HepG2 (cell line): ENCODE measurements at regions not wholly inside any gene's neighbourhood (a gene's known extent, or its start where the extent isn't known, plus 50 kb on each side); places are given as distances from the start of the nearest gene placed in this dataset.
A peak's percentile ranks its signal among the peaks of the same experiment; 100 is the strongest.

Experiments used
- ARID5B ChIP-seq: IDR thresholded peaks from 2 replicates; pipeline ENCODE4 v1.4.0; 2020; ENCODE audit warnings: mild to moderate bottlenecking, missing genetic modification reagents
- EZH2 ChIP-seq: conservative IDR thresholded peaks from 2 replicates; pipeline ENCODE4 v1.6.1; 2012; ENCODE audit warnings: mild to moderate bottlenecking, low read depth, low read length, moderate library complexity
- NFE2L1 ChIP-seq: sonication (generic); formaldehyde crosslinking; IDR thresholded peaks from 2 replicates; pipeline ENCODE4 v1.4.0; 2020; ENCODE audit warnings: missing genetic modification reagents, mild to moderate bottlenecking, borderline replicate concordance
- NR1H2 ChIP-seq: sonication (generic); formaldehyde crosslinking; IDR thresholded peaks from 2 replicates; pipeline ENCODE4 v1.8.1; 2022; ENCODE audit warnings: low read depth, missing genetic modification reagents, borderline replicate concordance
- RORA ChIP-seq: sonication (generic); formaldehyde crosslinking; IDR thresholded peaks from 2 replicates; pipeline ENCODE4 v1.5.0; 2020; ENCODE audit warnings: mild to moderate bottlenecking, missing genetic modification reagents, moderate library complexity
- SMYD3 ChIP-seq: sonication (generic); formaldehyde crosslinking; IDR thresholded peaks from 2 replicates; pipeline ENCODE4 v1.8.1; 2023; ENCODE audit warnings: mild to moderate bottlenecking, missing genetic modification reagents
- ZKSCAN8 ChIP-seq: IDR thresholded peaks from 2 replicates; pipeline ENCODE4 v1.6.1; 2016; ENCODE audit warnings: borderline replicate concordance, missing genetic modification reagents, missing compliant biosample characterization
- ZNF614 ChIP-seq: IDR thresholded peaks from 2 replicates; pipeline ENCODE4 v1.6.1; 2018; ENCODE audit warnings: missing biosample characterization, missing genetic modification reagents, inconsistent platforms, borderline replicate concordance
- ZNF777 ChIP-seq: sonication (generic); formaldehyde crosslinking; IDR thresholded peaks from 2 replicates; pipeline ENCODE4 v1.4.0; 2020; ENCODE audit warnings: missing genetic modification reagents
- TF ChIP-seq, protein P1 (sequence below): sonication (generic); formaldehyde crosslinking; IDR thresholded peaks from 2 replicates; pipeline ENCODE4 v1.8.0; 2022; ENCODE audit warnings: missing genetic modification reagents, mild to moderate bottlenecking, moderate library complexity, borderline replicate concordance
- TF ChIP-seq, protein P2 (sequence below): sonication (generic); formaldehyde crosslinking; conservative IDR thresholded peaks from 2 replicates; pipeline ENCODE4 v1.4.0; 2020; ENCODE audit warnings: missing genetic modification reagents

DNA sequence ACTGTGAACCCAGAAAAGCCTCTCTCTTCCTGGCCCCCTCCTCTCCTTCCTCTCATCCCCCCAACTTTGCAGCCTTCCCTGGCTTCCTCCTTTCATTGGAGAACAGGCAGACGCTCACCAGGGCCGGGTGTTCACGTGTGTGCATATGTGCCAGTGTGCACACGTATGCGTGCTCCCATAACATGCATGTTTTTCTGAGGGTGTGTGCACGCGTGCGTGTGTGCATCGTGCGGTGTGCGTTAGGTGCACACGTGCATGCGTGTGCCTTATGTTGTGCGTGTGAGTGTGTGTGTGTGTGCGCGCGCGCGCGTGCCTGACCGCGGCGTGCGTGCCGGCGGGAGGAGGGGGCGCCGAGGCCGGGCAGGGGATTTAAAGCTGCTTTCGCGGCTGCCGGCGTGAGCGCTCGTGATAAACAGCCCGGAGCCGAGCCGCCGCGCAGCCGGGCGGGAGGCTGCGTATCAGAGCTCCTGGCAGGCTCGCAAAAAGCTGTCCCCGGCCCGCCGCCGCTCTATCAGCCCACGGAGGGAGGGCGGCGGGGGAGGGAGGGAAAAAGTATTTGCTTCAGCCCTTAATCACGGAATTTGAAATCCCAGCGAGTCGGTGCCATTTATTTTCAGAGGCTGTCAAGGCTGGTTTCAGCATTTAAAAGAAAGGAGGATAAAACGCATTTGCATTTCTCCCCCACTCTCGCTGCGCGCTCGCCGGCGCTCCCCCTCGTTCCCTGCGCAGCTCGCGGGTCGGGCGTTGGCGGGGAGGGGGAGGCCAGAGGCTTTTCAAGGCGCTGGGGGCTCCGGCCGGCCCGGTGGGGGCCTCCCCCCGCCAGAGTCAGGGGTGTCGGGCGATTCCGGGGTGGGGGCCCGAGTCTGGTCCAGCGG lies 183.9 kb downstream of the C9orf50 start (continued):
- peak; percentile 16; the same call in 1 of the 2 replicates for TF ChIP-seq ARID5B (CRISPR knock-in tag)
- no peak for TF ChIP-seq ZNF777 (CRISPR knock-in tag)
- TF ChIP-seq ZNF614 (CRISPR knock-in tag), result no peak
- TF ChIP-seq RORA (CRISPR knock-in tag), result no peak
- TF ChIP-seq SMYD3 (CRISPR knock-in tag), result no peak
- no peak for TF ChIP-seq ZKSCAN8 (CRISPR knock-in tag)
- TF ChIP-seq, protein P1, sequence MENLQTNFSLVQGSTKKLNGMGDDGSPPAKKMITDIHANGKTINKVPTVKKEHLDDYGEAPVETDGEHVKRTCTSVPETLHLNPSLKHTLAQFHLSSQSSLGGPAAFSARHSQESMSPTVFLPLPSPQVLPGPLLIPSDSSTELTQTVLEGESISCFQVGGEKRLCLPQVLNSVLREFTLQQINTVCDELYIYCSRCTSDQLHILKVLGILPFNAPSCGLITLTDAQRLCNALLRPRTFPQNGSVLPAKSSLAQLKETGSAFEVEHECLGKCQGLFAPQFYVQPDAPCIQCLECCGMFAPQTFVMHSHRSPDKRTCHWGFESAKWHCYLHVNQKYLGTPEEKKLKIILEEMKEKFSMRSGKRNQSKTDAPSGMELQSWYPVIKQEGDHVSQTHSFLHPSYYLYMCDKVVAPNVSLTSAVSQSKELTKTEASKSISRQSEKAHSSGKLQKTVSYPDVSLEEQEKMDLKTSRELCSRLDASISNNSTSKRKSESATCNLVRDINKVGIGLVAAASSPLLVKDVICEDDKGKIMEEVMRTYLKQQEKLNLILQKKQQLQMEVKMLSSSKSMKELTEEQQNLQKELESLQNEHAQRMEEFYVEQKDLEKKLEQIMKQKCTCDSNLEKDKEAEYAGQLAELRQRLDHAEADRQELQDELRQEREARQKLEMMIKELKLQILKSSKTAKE (CRISPR knock-in tag), result no peak
- TF ChIP-seq, protein P2, sequence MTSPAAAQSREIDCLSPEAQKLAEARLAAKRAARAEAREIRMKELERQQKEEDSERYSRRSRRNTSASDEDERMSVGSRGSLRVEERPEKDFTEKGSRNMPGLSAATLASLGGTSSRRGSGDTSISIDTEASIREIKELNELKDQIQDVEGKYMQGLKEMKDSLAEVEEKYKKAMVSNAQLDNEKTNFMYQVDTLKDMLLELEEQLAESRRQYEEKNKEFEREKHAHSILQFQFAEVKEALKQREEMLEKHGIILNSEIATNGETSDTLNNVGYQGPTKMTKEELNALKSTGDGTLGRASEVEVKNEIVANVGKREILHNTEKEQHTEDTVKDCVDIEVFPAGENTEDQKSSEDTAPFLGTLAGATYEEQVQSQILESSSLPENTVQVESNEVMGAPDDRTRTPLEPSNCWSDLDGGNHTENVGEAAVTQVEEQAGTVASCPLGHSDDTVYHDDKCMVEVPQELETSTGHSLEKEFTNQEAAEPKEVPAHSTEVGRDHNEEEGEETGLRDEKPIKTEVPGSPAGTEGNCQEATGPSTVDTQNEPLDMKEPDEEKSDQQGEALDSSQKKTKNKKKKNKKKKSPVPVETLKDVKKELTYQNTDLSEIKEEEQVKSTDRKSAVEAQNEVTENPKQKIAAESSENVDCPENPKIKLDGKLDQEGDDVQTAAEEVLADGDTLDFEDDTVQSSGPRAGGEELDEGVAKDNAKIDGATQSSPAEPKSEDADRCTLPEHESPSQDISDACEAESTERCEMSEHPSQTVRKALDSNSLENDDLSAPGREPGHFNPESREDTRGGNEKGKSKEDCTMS (CRISPR knock-in tag), result no peak
- no peak for TF ChIP-seq NFE2L1 (CRISPR knock-in tag)
- TF ChIP-seq EZH2, result peak; percentile 91; the same call in 1 of the 2 replicates
- TF ChIP-seq NR1H2 (CRISPR knock-in tag), result no peak
